Osteoblast (primary cell): ENCODE measurements at regions not wholly inside any gene's neighbourhood (a gene's known extent, or its start where the extent isn't known, plus 50 kb on each side); places are given as distances from the start of the nearest gene placed in this dataset.

Experiments
- DNase-seq: peaks from one replicate; pipeline ENCODE4 v3.0.0; 2011; ENCODE audit warnings: low spot score, mixed read lengths; ENCODE audit not compliant: insufficient read length; ENCODE audit errors: missing footprints
- H2AFZ ChIP-seq: 2 replicates; pipeline ENCODE4 v1.6.0; 2011; ENCODE audit warnings: mild to moderate bottlenecking, low read length
- H3K27ac ChIP-seq: 2 replicates; pipeline ENCODE4 v1.5.1; 2011; ENCODE audit warnings: mild to moderate bottlenecking, low read depth, low read length, moderate library complexity
- H3K27me3 ChIP-seq: 2 replicates; pipeline ENCODE4 v1.6.0; 2012; ENCODE audit warnings: mild to moderate bottlenecking, control low read depth, inconsistent platforms, low read length, moderate library complexity; ENCODE audit not compliant: insufficient read depth
- H3K36me3 ChIP-seq: 2 replicates; pipeline ENCODE4 v1.5.1; 2011; ENCODE audit warnings: mild to moderate bottlenecking, low read length, control low read depth, moderate library complexity; ENCODE audit not compliant: insufficient read depth
- H3K4me1 ChIP-seq: 2 replicates; pipeline ENCODE4 v1.5.1; 2011; ENCODE audit warnings: mild to moderate bottlenecking, low read length, control low read depth, moderate library complexity; ENCODE audit not compliant: insufficient read depth
- H3K4me2 ChIP-seq: 2 replicates; pipeline ENCODE4 v1.6.0; 2011; ENCODE audit warnings: mild to moderate bottlenecking, low read length; ENCODE audit not compliant: insufficient read depth
- H3K4me3 ChIP-seq: fragments of 200-600 bp; sonication (generic); 3 replicates; pipeline ENCODE4 v1.5.1; 2012; ENCODE audit warnings: mild to moderate bottlenecking, low read length, inconsistent platforms; ENCODE audit not compliant: insufficient read depth
- H3K79me2 ChIP-seq: 2 replicates; pipeline ENCODE4 v1.6.0; 2012; ENCODE audit warnings: mild to moderate bottlenecking, low read length, control low read depth, inconsistent platforms; ENCODE audit not compliant: insufficient read depth
- H3K9me3 ChIP-seq: 2 replicates; pipeline ENCODE4 v1.5.1; 2011; ENCODE audit warnings: low read depth, low read length, control low read depth
- H4K20me1 ChIP-seq: 2 replicates; pipeline ENCODE4 v1.6.0; 2012; ENCODE audit warnings: mild to moderate bottlenecking, low read length, control low read depth; ENCODE audit not compliant: insufficient read depth
- CTCF ChIP-seq: IDR thresholded peaks from 2 replicates; pipeline ENCODE4 v1.5.1; 2011; ENCODE audit warnings: mild to moderate bottlenecking, low read depth, low read length, moderate library complexity; ENCODE audit errors: extremely low read depth

GRCh38 chr16:49972280-49972679, 52.7 kb upstream of the CNEP1R1 start:
- H3K9me3 ChIP-seq, result no peaks in the 10 kb centered on the region
- H3K4me3 ChIP-seq, result no peak overlapping the region
- no peaks in the 10 kb centered on the region for H3K79me2 ChIP-seq
- H2AFZ ChIP-seq, result no peak overlapping the region
- H3K27ac ChIP-seq, result no peak overlapping the region
- H3K4me2 ChIP-seq, result no peak overlapping the region
- no peaks in the 10 kb centered on the region for H3K36me3 ChIP-seq
- TF ChIP-seq CTCF, result no peak
- H3K27me3 ChIP-seq, result no peaks in the 10 kb centered on the region
- no peak for DNase-seq
- no peaks in the 10 kb centered on the region for H4K20me1 ChIP-seq
- no peaks in the 10 kb centered on the region for H3K4me1 ChIP-seq

- H3K79me2 ChIP-seq, result no peaks in the 10 kb centered on the region
These were observed 52.1 kb upstream of the CNEP1R1 start for GRCh38 chr16:49972961-49973360.

More at GRCh38 chr16:49972961-49973360, 52.1 kb upstream of the CNEP1R1 start:
- Histone ChIP-seq H3K27me3 (no peaks in the 10 kb centered on the region), H4K20me1 (no peaks in the 10 kb centered on the region), H3K36me3 (no peaks in the 10 kb centered on the region), H3K9me3 (no peaks in the 10 kb centered on the region), H3K27ac (no peak overlapping the region), H3K4me3 (no peak overlapping the region), H3K4me1 (no peaks in the 10 kb centered on the region), H3K4me2 (no peak overlapping the region), H2AFZ (no peak overlapping the region)
- DNase-seq, result no peak
- no peak for TF ChIP-seq CTCF
